Transverse colon (tissue), 4 donors: ENCODE measurements at regions not wholly inside any gene's neighbourhood (a gene's known extent, or its start where the extent isn't known, plus 50 kb on each side); places are given as distances from the start of the nearest gene placed in this dataset.

Experiments used
- DNase-seq: peaks from one replicate; pipeline ENCODE4 v3.0.0-alpha.2; 2019
- H3K27ac ChIP-seq, 4 donors: fragments of 200-600 bp; sonication (generic); 2 replicates each; pipeline ENCODE4 v1.5.1; 2016 to 2018; ENCODE audit warnings: inconsistent platforms in 4 of 4
- H3K27me3 ChIP-seq: fragments of 200-600 bp; sonication (generic); 2 replicates; pipeline ENCODE4 v1.5.1; 2017; ENCODE audit warnings: inconsistent platforms
- H3K36me3 ChIP-seq, 4 donors: fragments of 200-600 bp; sonication (generic); 2 replicates each; pipeline ENCODE4 v1.5.1; 2017 to 2019; ENCODE audit warnings: inconsistent platforms in 4 of 4
- H3K4me1 ChIP-seq, 4 donors: fragments of 200-600 bp; sonication (generic); 2 replicates each; pipeline ENCODE4 v1.5.1; 2017 to 2020; ENCODE audit warnings: inconsistent platforms in 4 of 4
- H3K4me3 ChIP-seq, 4 donors: fragments of 200-600 bp; sonication (generic); 1 replicate in 1 of 4; 2 replicates in 3 of 4; pipeline versions ENCODE4 v1.5.1 to v1.6.1; 2017 to 2019; ENCODE audit warnings: inconsistent platforms in 4 of 4
- H3K9me3 ChIP-seq, 2 donors: fragments of 200-600 bp; sonication (generic); 2 replicates each; pipeline ENCODE4 v1.5.1; 2017 to 2019; ENCODE audit warnings: inconsistent platforms in 2 of 2
- EP300 ChIP-seq: sonication (generic); formaldehyde crosslinking; IDR thresholded peaks from one replicate; pipeline ENCODE4 v1.6.1; 2017; ENCODE audit warnings: antibody characterized with exemption, low read depth
- POLR2A ChIP-seq: fragments of 450-650 bp; IDR thresholded peaks from one replicate; pipeline ENCODE4 v1.6.1; 2016; ENCODE audit warnings: antibody characterized with exemption, mild to moderate bottlenecking, moderate library complexity
- POLR2AphosphoS5 ChIP-seq, 3 donors: sonication (generic); formaldehyde crosslinking; IDR thresholded peaks; one replicate each; pipeline ENCODE4 v1.6.1; 2016; ENCODE audit warnings: antibody characterized with exemption in 3 of 3
- WGBS, 2 donors: methylation state at CpG; one replicate each; pipeline ENCODE4 v1.1.5; 2018; ENCODE audit warnings: low coverage in 1 of 2; 5-methylcytosine and 5-hydroxymethylcytosine counted together
- in situ Hi-C, 4 donors: fragments of 200-750 bp; cut with MboI; loops; one replicate each; pipeline versions ENCODE4 v1.15.0 to v1.15.1; 2017; ENCODE audit warnings: low sequenced_read_pairs in 3 of 4, low pct_ligation_motif_present in 1 of 4, low pct_unique_long_range_greater_than_20kb in 1 of 4
- intact Hi-C: fragments of 100-400 bp; cut with DNase I; formaldehyde crosslinking; loops from one replicate; pipeline ENCODE4 v1.15.1; 2023; ENCODE audit warnings: low total_unique reads
- TF ChIP-seq, protein P1 (sequence below), 5 experiments: fragments of 200-600 bp in 3 of 5; fragments of 450-650 bp in 2 of 5; sonication (generic) in 3 of 5; IDR thresholded peaks; 1 replicate in 2 of 5; 2 replicates in 3 of 5; pipeline ENCODE4 v1.5.1; 2016 to 2017; ENCODE audit warnings: antibody characterized with exemption in 5 of 5, inconsistent platforms in 3 of 5, mild to moderate bottlenecking in 2 of 5, moderate library complexity in 1 of 5

- Histone ChIP-seq H3K9me3 (no peaks in the 10 kb centered on the region), H3K4me1 (no peaks in the 10 kb centered on the region), H3K27ac (no peak overlapping the region), H3K4me3 (no peak overlapping the region), H3K36me3 (no peaks in the 10 kb centered on the region), H3K27me3 (no peaks in the 10 kb centered on the region)
- TF ChIP-seq EP300, result no peak
- TF ChIP-seq, protein P1, sequence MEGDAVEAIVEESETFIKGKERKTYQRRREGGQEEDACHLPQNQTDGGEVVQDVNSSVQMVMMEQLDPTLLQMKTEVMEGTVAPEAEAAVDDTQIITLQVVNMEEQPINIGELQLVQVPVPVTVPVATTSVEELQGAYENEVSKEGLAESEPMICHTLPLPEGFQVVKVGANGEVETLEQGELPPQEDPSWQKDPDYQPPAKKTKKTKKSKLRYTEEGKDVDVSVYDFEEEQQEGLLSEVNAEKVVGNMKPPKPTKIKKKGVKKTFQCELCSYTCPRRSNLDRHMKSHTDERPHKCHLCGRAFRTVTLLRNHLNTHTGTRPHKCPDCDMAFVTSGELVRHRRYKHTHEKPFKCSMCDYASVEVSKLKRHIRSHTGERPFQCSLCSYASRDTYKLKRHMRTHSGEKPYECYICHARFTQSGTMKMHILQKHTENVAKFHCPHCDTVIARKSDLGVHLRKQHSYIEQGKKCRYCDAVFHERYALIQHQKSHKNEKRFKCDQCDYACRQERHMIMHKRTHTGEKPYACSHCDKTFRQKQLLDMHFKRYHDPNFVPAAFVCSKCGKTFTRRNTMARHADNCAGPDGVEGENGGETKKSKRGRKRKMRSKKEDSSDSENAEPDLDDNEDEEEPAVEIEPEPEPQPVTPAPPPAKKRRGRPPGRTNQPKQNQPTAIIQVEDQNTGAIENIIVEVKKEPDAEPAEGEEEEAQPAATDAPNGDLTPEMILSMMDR (IDR thresholded peaks at IDR 0.05), result no peak
- intact Hi-C loops (no loop called here), in situ Hi-C loops (loop anchor here in 1 of 4 donors (25.0 kb wide), 1 partner anchor 89 kb away; no protein-coding TSS in a partner anchor)
- 78% methylated on average over 4 of the region's 4 CpGs; no CpG with 5 or more reads in 1 of the 2 donors for WGBS, 2 donors
- no peak for DNase-seq
These were observed 150.3 kb downstream of the OTOR start for GRCh38 chr20:16898433-16898832.

DNA sequence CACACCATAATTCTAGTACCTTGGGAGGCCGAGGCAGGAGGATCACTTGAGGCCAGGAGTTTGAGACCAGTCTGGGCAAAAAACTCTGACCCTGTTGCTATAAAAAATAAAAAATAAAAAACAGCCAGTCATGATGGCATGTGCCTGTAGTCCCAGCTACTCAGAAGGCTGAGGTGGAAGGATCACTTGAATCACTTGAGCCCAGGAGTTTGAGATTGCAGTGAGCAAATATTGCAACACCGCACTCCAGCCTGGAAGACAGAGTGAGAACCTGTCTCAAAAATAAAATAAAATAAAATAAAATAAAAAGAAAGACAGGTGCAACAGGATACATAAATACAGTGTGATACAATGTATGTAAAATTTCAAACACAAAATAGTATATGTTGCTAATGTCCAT lies 154.5 kb downstream of the OTOR start:
- in situ Hi-C loops, result no loop called here
- 85 to 90% methylated on average over 2 of the region's 2 CpGs for WGBS, 2 donors

DNA sequence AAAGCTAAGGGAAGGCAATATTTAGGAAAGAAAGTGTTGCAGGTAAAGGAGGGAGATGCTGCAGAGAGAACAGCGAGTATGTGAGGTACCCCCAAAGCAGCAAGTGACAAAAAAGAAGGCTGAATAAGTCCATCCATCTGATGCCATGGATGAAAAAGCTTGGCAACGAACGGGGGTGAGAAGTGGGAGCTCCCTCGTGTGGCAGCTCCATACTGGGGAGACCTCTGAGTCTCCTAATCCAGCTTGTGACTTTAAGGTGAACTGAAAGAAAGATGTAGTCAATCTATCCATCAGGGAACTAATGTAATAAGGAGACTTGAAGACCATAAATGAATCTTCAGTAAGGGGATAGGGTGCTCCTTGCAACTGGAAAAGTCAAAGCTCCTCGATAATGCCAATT lies 156.6 kb downstream of the OTOR start:
- 50 to 53% methylated on average over 5 of the region's 5 CpGs for WGBS, 2 donors
- Histone ChIP-seq H3K27ac (no peak overlapping the region), H3K4me3 (no peak overlapping the region), H3K36me3 (no peaks in the 10 kb centered on the region), H3K9me3 (no peaks in the 10 kb centered on the region), H3K27me3 (no peaks in the 10 kb centered on the region), H3K4me1 (no peaks in the 10 kb centered on the region)
- intact Hi-C loops (no loop called here), in situ Hi-C loops (no loop called here)
- TF ChIP-seq, protein P1 (IDR thresholded peaks at IDR 0.05), result no peak
- TF ChIP-seq POLR2AphosphoS5 (IDR thresholded peaks at IDR 0.05) (no peak), EP300 (no peak), POLR2A (no peak)
- DNase-seq, result no peak

More for the DNA sequence above, 154.5 kb downstream of the OTOR start:
- DNase-seq, result no peak
- intact Hi-C loops, result no loop called here
- Histone ChIP-seq H3K36me3 (no peaks in the 10 kb centered on the region), H3K9me3 (no peaks in the 10 kb centered on the region), H3K4me3 (no peak overlapping the region), H3K4me1 (no peaks in the 10 kb centered on the region), H3K27me3 (no peaks in the 10 kb centered on the region), H3K27ac (no peak overlapping the region)
- TF ChIP-seq EP300, result no peak
- TF ChIP-seq, protein P1 (IDR thresholded peaks at IDR 0.05), result no peak
- no peak for TF ChIP-seq POLR2A
- TF ChIP-seq POLR2AphosphoS5 (IDR thresholded peaks at IDR 0.05), result no peak

- no peak for TF ChIP-seq POLR2AphosphoS5 (IDR thresholded peaks at IDR 0.05)
- TF ChIP-seq, protein P1 (IDR thresholded peaks at IDR 0.05), result no peak
- TF ChIP-seq POLR2A, result no peak
- TF ChIP-seq EP300, result no peak
- H3K4me1 ChIP-seq, result no peaks in the 10 kb centered on the region
- 33 to 50% methylated on average over 1 of the region's 1 CpG for WGBS, 2 donors
- H3K4me3 ChIP-seq, result no peak overlapping the region
- intact Hi-C loops, result no loop called here
- in situ Hi-C loops, result no loop called here
- no peak overlapping the region for H3K27ac ChIP-seq
- H3K36me3 ChIP-seq, result no peaks in the 10 kb centered on the region
- H3K9me3 ChIP-seq, result no peaks in the 10 kb centered on the region
- H3K27me3 ChIP-seq, result no peaks in the 10 kb centered on the region
- no peak for DNase-seq
These were observed 166.1 kb downstream of the OTOR start for GRCh38 chr20:16914277-16914676.
